HS-27A (cell line): ENCODE measurements at regions not wholly inside any gene's neighbourhood (a gene's known extent, or its start where the extent isn't known, plus 50 kb on each side); places are given as distances from the start of the nearest gene placed in this dataset.

Experiments
- DNase-seq: peaks from one replicate; pipeline ENCODE4 v3.0.0-alpha.2; 2012; ENCODE audit warnings: low read depth, missing footprints

GRCh38 chr2:22737144-22737543 is 647.8 kb upstream of the KLHL29 start:
- DNase-seq, result no peak

- DNase-seq, result no peak
Observed at GRCh38 chr2:22741216-22741615, 643.8 kb upstream of the KLHL29 start.

- DNase-seq, result no peak
Observed at GRCh38 chr2:22748909-22749308, 636.1 kb upstream of the KLHL29 start.

- no peak for DNase-seq
Observed at GRCh38 chr2:22753476-22753875, 631.5 kb upstream of the KLHL29 start.

GRCh38 chr2:22756276-22757043 is 628.5 kb upstream of the KLHL29 start:
- no peak for DNase-seq

- DNase-seq, result no peak
Observed at GRCh38 chr2:22769497-22769896, 615.5 kb upstream of the KLHL29 start.

- DNase-seq, result no peak
Observed at GRCh38 chr2:22784566-22784965, 600.4 kb upstream of the KLHL29 start.

GRCh38 chr2:22786817-22787216 is 598.2 kb upstream of the KLHL29 start:
- DNase-seq, result no peak

- DNase-seq, result no peak
Observed at GRCh38 chr2:22787745-22788144, 597.2 kb upstream of the KLHL29 start.

GRCh38 chr2:22788749-22789327 is 596.1 kb upstream of the KLHL29 start:
- DNase-seq, result no peak

- no peak for DNase-seq
Observed at GRCh38 chr2:22795287-22795866, 589.6 kb upstream of the KLHL29 start.

GRCh38 chr2:22798386-22798785 is 586.6 kb upstream of the KLHL29 start:
- DNase-seq, result no peak

- no peak for DNase-seq
Observed at GRCh38 chr2:22800412-22800811, 584.6 kb upstream of the KLHL29 start.

- no peak for DNase-seq
Observed at GRCh38 chr2:22801071-22801470, 583.9 kb upstream of the KLHL29 start.

GRCh38 chr2:22801970-22802369 is 583.0 kb upstream of the KLHL29 start:
- DNase-seq, result no peak

GRCh38 chr2:22807872-22808271 is 577.1 kb upstream of the KLHL29 start:
- DNase-seq, result no peak

GRCh38 chr2:22810602-22811001 is 574.4 kb upstream of the KLHL29 start:
- DNase-seq, result no peak

GRCh38 chr2:22812065-22812680 is 572.8 kb upstream of the KLHL29 start:
- DNase-seq, result no peak

- no peak for DNase-seq
Observed at GRCh38 chr2:22817197-22817596, 567.8 kb upstream of the KLHL29 start.

- no peak for DNase-seq
Observed at GRCh38 chr2:22821458-22821857, 563.5 kb upstream of the KLHL29 start.

GRCh38 chr2:22822835-22823234 is 562.1 kb upstream of the KLHL29 start:
- no peak for DNase-seq

GRCh38 chr2:22824618-22825017 is 560.4 kb upstream of the KLHL29 start:
- DNase-seq, result no peak

- no peak for DNase-seq
Observed at GRCh38 chr2:22826703-22827102, 558.3 kb upstream of the KLHL29 start.
